ENCODE measurements at regions not wholly inside any gene's neighbourhood (a gene's known extent, or its start where the extent isn't known, plus 50 kb on each side); places are given as distances from the start of the nearest gene placed in this dataset.

- intact Hi-C loops (cut with DNase I), result no loop called here
- DNase-seq (ENCODE audit: missing footprints) (no peak), ATAC-seq (no peak)
Observed at GRCh38 chr14:98758440-98758839, 513.6 kb downstream of the BCL11B start.

GRCh38 chr14:98761993-98762392 is 510.0 kb downstream of the BCL11B start:
- intact Hi-C loops (cut with DNase I), result no loop called here
- ATAC-seq (no peak), DNase-seq (ENCODE audit: missing footprints) (no peak)

- ATAC-seq (no peak), DNase-seq (ENCODE audit: missing footprints) (no peak)
- intact Hi-C loops (cut with DNase I), result no loop called here
Observed at GRCh38 chr14:98766818-98767217, 505.2 kb downstream of the BCL11B start.

GRCh38 chr14:98769326-98769725 is 502.7 kb downstream of the BCL11B start:
- no peak for DNase-seq (ENCODE audit: missing footprints)
- intact Hi-C loops (cut with DNase I), result no loop called here
- no peak for ATAC-seq

GRCh38 chr14:98770151-98770550 is 501.8 kb downstream of the BCL11B start:
- DNase-seq (ENCODE audit: missing footprints) (no peak), ATAC-seq (no peak)
- intact Hi-C loops (cut with DNase I), result no loop called here

- ATAC-seq (no peak), DNase-seq (ENCODE audit: missing footprints) (no peak)
- intact Hi-C loops (cut with DNase I), result no loop called here
Observed at GRCh38 chr14:98773814-98774213, 498.2 kb downstream of the BCL11B start.

GRCh38 chr14:98775892-98776291 is 496.1 kb downstream of the BCL11B start:
- ATAC-seq (no peak), DNase-seq (ENCODE audit: missing footprints) (no peak)
- intact Hi-C loops (cut with DNase I), result no loop called here

- DNase-seq (ENCODE audit: missing footprints), result no peak
- no peak for ATAC-seq
- intact Hi-C loops (cut with DNase I), result no loop called here
Observed at GRCh38 chr14:98782062-98782461, 489.9 kb downstream of the BCL11B start.

GRCh38 chr14:98785578-98785977 is 486.4 kb downstream of the BCL11B start:
- DNase-seq (ENCODE audit: missing footprints) (no peak), ATAC-seq (no peak)
- intact Hi-C loops (cut with DNase I), result no loop called here

GRCh38 chr14:98786456-98786855 is 485.5 kb downstream of the BCL11B start:
- no peak for ATAC-seq
- intact Hi-C loops (cut with DNase I), result no loop called here
- no peak for DNase-seq (ENCODE audit: missing footprints)

- intact Hi-C loops (cut with DNase I), result no loop called here
- no peak for DNase-seq (ENCODE audit: missing footprints)
- ATAC-seq, result no peak
Observed at GRCh38 chr14:98791661-98792060, 480.3 kb downstream of the BCL11B start.

GRCh38 chr14:98792171-98792570 is 479.8 kb downstream of the BCL11B start:
- DNase-seq (ENCODE audit: missing footprints), result no peak
- intact Hi-C loops (cut with DNase I), result no loop called here
- no peak for ATAC-seq

GRCh38 chr14:98798099-98798498 is 473.9 kb downstream of the BCL11B start:
- ATAC-seq, result no peak
- intact Hi-C loops (cut with DNase I), result no loop called here
- DNase-seq (ENCODE audit: missing footprints), result no peak

- no peak for DNase-seq (ENCODE audit: missing footprints)
- intact Hi-C loops (cut with DNase I), result no loop called here
- ATAC-seq, result no peak
Observed at GRCh38 chr14:98799891-98800290, 472.1 kb downstream of the BCL11B start.

- ATAC-seq, result no peak
- DNase-seq (ENCODE audit: missing footprints), result no peak
- intact Hi-C loops (cut with DNase I), result no loop called here
Observed at GRCh38 chr14:98802044-98802443, 470.0 kb downstream of the BCL11B start.

- intact Hi-C loops (cut with DNase I), result no loop called here
- ATAC-seq (no peak), DNase-seq (ENCODE audit: missing footprints) (no peak)
Observed at GRCh38 chr14:98803196-98803595, 468.8 kb downstream of the BCL11B start.

GRCh38 chr14:98808494-98809407 is 463.2 kb downstream of the BCL11B start:
- DNase-seq (ENCODE audit: missing footprints) (no peak), ATAC-seq (no peak)
- intact Hi-C loops (cut with DNase I), result no loop called here

GRCh38 chr14:98816195-98816594 is 455.8 kb downstream of the BCL11B start:
- DNase-seq (ENCODE audit: missing footprints) (no peak), ATAC-seq (no peak)
- intact Hi-C loops (cut with DNase I), result no loop called here

GRCh38 chr14:98816720-98817119 is 455.3 kb downstream of the BCL11B start:
- no peak for ATAC-seq
- DNase-seq (ENCODE audit: missing footprints), result no peak

GRCh38 chr14:98819132-98819866 is 452.7 kb downstream of the BCL11B start:
- DNase-seq (ENCODE audit: missing footprints) (no peak), ATAC-seq (no peak)
- intact Hi-C loops (cut with DNase I), result no loop called here

More at GRCh38 chr14:98816720-98817119, 455.3 kb downstream of the BCL11B start:
- intact Hi-C loops (cut with DNase I), result no loop called here

Data from Right ventricle myocardium inferior (tissue), 1 donor.